Cardiac muscle cell (in vitro differentiated cells and primary cell): ENCODE measurements at regions not wholly inside any gene's neighbourhood (a gene's known extent, or its start where the extent isn't known, plus 50 kb on each side); places are given as distances from the start of the nearest gene placed in this dataset.
A peak's percentile ranks its signal among the peaks of the same experiment; 100 is the strongest.

ENCODE experiments used
- DNase-seq, 2 donors: peaks; one replicate each; pipeline versions ENCODE4 v3.0.0 to v3.0.0-alpha.2; 2010 to 2017; ENCODE audit warnings: low read depth in 1 of 2, low spot score in 1 of 2
- H3K27ac ChIP-seq: fragments of 200-600 bp; sonication (generic); 2 replicates; pipeline ENCODE4 v1.5.1; 2016
- H3K27me3 ChIP-seq: fragments of 200-600 bp; sonication (generic); 2 replicates; pipeline ENCODE4 v1.6.0; 2016; ENCODE audit warnings: control low read depth
- H3K36me3 ChIP-seq: fragments of 200-600 bp; sonication (generic); 2 replicates; pipeline ENCODE4 v1.5.1; 2016; ENCODE audit warnings: control low read depth
- H3K4me1 ChIP-seq: fragments of 200-600 bp; sonication (generic); 2 replicates; pipeline ENCODE4 v1.8.1; 2017; ENCODE audit warnings: low read depth, mild to moderate bottlenecking, mixed run types
- H3K4me3 ChIP-seq: fragments of 200-600 bp; sonication (generic); 2 replicates; pipeline ENCODE4 v1.5.1; 2016; ENCODE audit warnings: mild to moderate bottlenecking
- H3K9me3 ChIP-seq: fragments of 200-600 bp; sonication (generic); 2 replicates; pipeline ENCODE4 v1.5.1; 2017; ENCODE audit warnings: low read depth, mild to moderate bottlenecking, control low read depth
- TF ChIP-seq, protein P1 (sequence below): IDR thresholded peaks from 2 replicates; pipeline ENCODE4 v1.5.1; 2012; ENCODE audit warnings: low read depth, mild to moderate bottlenecking, low read length

GRCh38 chr14:85224241-85224640 is 305.7 kb upstream of the FLRT2 start:
- no peak overlapping the region for H3K27ac ChIP-seq
- H3K4me3 ChIP-seq, result no peak overlapping the region
- TF ChIP-seq, protein P1, sequence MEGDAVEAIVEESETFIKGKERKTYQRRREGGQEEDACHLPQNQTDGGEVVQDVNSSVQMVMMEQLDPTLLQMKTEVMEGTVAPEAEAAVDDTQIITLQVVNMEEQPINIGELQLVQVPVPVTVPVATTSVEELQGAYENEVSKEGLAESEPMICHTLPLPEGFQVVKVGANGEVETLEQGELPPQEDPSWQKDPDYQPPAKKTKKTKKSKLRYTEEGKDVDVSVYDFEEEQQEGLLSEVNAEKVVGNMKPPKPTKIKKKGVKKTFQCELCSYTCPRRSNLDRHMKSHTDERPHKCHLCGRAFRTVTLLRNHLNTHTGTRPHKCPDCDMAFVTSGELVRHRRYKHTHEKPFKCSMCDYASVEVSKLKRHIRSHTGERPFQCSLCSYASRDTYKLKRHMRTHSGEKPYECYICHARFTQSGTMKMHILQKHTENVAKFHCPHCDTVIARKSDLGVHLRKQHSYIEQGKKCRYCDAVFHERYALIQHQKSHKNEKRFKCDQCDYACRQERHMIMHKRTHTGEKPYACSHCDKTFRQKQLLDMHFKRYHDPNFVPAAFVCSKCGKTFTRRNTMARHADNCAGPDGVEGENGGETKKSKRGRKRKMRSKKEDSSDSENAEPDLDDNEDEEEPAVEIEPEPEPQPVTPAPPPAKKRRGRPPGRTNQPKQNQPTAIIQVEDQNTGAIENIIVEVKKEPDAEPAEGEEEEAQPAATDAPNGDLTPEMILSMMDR, result no peak
- no peaks in the 10 kb centered on the region for H3K4me1 ChIP-seq
- no peaks in the 10 kb centered on the region for H3K36me3 ChIP-seq
- no peaks in the 10 kb centered on the region for H3K27me3 ChIP-seq
- no peak for DNase-seq
- no peaks in the 10 kb centered on the region for H3K9me3 ChIP-seq

- H3K9me3 ChIP-seq, result no peaks in the 10 kb centered on the region
- DNase-seq, result peak in 1 of 2 donors; percentile 58
Observed at GRCh38 chr14:85233756-85234155, 296.2 kb upstream of the FLRT2 start.

GRCh38 chr14:85234156-85235025 is 295.6 kb upstream of the FLRT2 start:
- no peaks in the 10 kb centered on the region for H3K36me3 ChIP-seq
- no peaks in the 10 kb centered on the region for H3K27me3 ChIP-seq
- peak in 1 of 2 donors; percentile 40 for DNase-seq
- no peak overlapping the region for H3K27ac ChIP-seq
- no peaks in the 10 kb centered on the region for H3K4me1 ChIP-seq
- no peak overlapping the region for H3K4me3 ChIP-seq
- TF ChIP-seq, protein P1, result no peak
- no peaks in the 10 kb centered on the region for H3K9me3 ChIP-seq

More at GRCh38 chr14:85233756-85234155, 296.2 kb upstream of the FLRT2 start:
- H3K4me3 ChIP-seq, result no peak overlapping the region
- no peaks in the 10 kb centered on the region for H3K27me3 ChIP-seq
- TF ChIP-seq, protein P1, result no peak
- no peaks in the 10 kb centered on the region for H3K36me3 ChIP-seq
- H3K27ac ChIP-seq, result no peak overlapping the region
- no peaks in the 10 kb centered on the region for H3K4me1 ChIP-seq

DNA sequence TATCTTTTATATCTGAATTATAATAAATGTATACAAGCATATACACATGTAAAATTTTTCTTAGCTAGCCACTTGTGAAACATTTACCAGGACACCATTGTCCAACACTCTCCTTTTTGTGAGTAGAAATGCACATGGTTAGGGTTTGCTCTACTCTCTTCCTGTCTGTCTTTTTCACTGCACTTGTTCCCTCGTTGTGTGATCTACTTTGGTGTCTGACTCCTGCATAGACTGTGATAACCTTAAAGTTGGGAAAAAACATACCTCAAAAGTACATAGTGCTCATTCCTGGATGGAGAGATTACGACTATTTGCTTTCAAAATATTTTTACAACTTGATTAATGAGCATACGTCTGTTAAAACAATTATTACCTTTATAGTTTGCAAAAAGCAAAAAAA is 294.1 kb upstream of the FLRT2 start:
- TF ChIP-seq, protein P1, result no peak
- Histone ChIP-seq H3K4me1 (no peaks in the 10 kb centered on the region), H3K27me3 (no peaks in the 10 kb centered on the region), H3K27ac (no peak overlapping the region), H3K4me3 (no peak overlapping the region), H3K36me3 (no peaks in the 10 kb centered on the region), H3K9me3 (no peaks in the 10 kb centered on the region)
- no peak for DNase-seq

GRCh38 chr14:85236296-85236695 is 293.6 kb upstream of the FLRT2 start:
- DNase-seq, result no peak
- Histone ChIP-seq H3K9me3 (no peaks in the 10 kb centered on the region), H3K27ac (no peak overlapping the region), H3K36me3 (no peaks in the 10 kb centered on the region), H3K27me3 (no peaks in the 10 kb centered on the region), H3K4me1 (no peaks in the 10 kb centered on the region), H3K4me3 (no peak overlapping the region)
- TF ChIP-seq, protein P1, result no peak
